HCT116 (cell line): ENCODE measurements at regions not wholly inside any gene's neighbourhood (a gene's known extent, or its start where the extent isn't known, plus 50 kb on each side); places are given as distances from the start of the nearest gene placed in this dataset.
"Not testable (repeated sequence)": the region's sequence is repeated elsewhere in the genome, so short reads cannot be mapped to it uniquely, and the experiment has no call there.

ENCODE experiments used
- ATAC-seq: fragments of 200-7000 bp; cut with Tn5 transposase; 2 replicates; pipeline ENCODE4 v1.9.1; 2020; ENCODE audit warnings: mild to moderate bottlenecking, moderate library complexity
- BruUV-seq: library from RNA; stranded (reverse); fragments of 400-500 nt; replicated peaks from 2 replicates; lab custom pipeline; 2021; lab: Mats Ljungman, UMichigan
- CTCF ChIA-PET: fragments of 300-600 bp; sonication (Branson Sonifier 250); formaldehyde crosslinking; loops from one replicate; lab custom pipeline; 2021; ENCODE audit warnings: antibody characterized with exemption; lab: Charles Lee
- POLR2A ChIA-PET: fragments of 300-600, 350-600 bp; sonication (Branson Sonifier 250); formaldehyde crosslinking; loops from one replicate; lab custom pipeline; 2021; ENCODE audit warnings: antibody characterized with exemption; lab: Charles Lee
- RAD21 ChIA-PET, 2 experiments: fragments of 300-600 bp; sonication (Branson Sonifier 250); formaldehyde crosslinking; loops; one replicate each; lab custom pipeline; 2023; ENCODE audit warnings: low total read pairs in 2 of 2; ENCODE audit not compliant: uncharacterized antibody in 2 of 2, unreplicated experiment in 2 of 2, low non-redundant PET in 1 of 2; lab: Charles Lee
- DNase-seq: peaks from one replicate; pipeline ENCODE4 v3.0.0-alpha.2; 2010; ENCODE audit warnings: low read depth, low spot score
- H2AFZ ChIP-seq: fragments of 200-600 bp; shearing (Covaris generic), sonication (generic); 2 replicates; pipeline ENCODE4 v1.6.1; 2017; ENCODE audit warnings: low read depth, mixed run types, mixed read lengths, antibody characterized with exemption, low read length; ENCODE audit not compliant: poor library complexity, severe bottlenecking
- H3K27ac ChIP-seq: 2 replicates; pipeline ENCODE4 v1.5.1; 2012; ENCODE audit warnings: low read depth, low read length
- H3K27me3 ChIP-seq: fragments of 200-600 bp; sonication (generic); 2 replicates; pipeline ENCODE4 v1.6.1; 2016; ENCODE audit warnings: mixed run types, low read length, mixed read lengths; ENCODE audit not compliant: insufficient read depth
- H3K36me3 ChIP-seq, 2 experiments: fragments of 200-500 bp in 1 of 2; fragments of 200-600 bp in 1 of 2; sonication (Bioruptor generic) in 1 of 2; sonication (generic) in 1 of 2; 2 replicates each; pipeline versions ENCODE4 v1.5.1 to v1.6.1; 2014 to 2016; ENCODE audit warnings: low read length in 2 of 2, inconsistent platforms in 1 of 2, mixed read lengths in 1 of 2, mixed run types in 1 of 2; ENCODE audit not compliant: insufficient read depth in 2 of 2, control insufficient read depth in 1 of 2
- H3K4me1 ChIP-seq, 2 experiments: fragments of 200-600 bp in 1 of 2; sonication (generic) in 1 of 2; 2 replicates each; pipeline versions ENCODE4 v1.5.1 to v1.6.1; 2012 to 2017; ENCODE audit warnings: low read length in 2 of 2, inconsistent platforms in 1 of 2, mild to moderate bottlenecking in 1 of 2, mixed read lengths in 1 of 2, mixed run types in 1 of 2, moderate library complexity in 1 of 2; ENCODE audit not compliant: insufficient read depth in 2 of 2, control insufficient read depth in 1 of 2
- H3K4me2 ChIP-seq: fragments of 200-600 bp; sonication (generic); 2 replicates; pipeline ENCODE4 v1.6.1; 2017; ENCODE audit warnings: mixed run types, low read length, mixed read lengths
- H3K4me3 ChIP-seq, 2 experiments: fragments of 200-600 bp in 1 of 2; sonication (generic) in 1 of 2; replicated peaks in 1 of 2; 2 replicates each; pipeline ENCODE4 v1.5.1; 2011 to 2016; ENCODE audit warnings: low read length in 2 of 2, control low read depth in 1 of 2, low read depth in 1 of 2, mild to moderate bottlenecking in 1 of 2, mixed read lengths in 1 of 2, mixed run types in 1 of 2
- H3K79me2 ChIP-seq: fragments of 200-600 bp; sonication (generic); 2 replicates; pipeline ENCODE4 v1.6.1; 2017; ENCODE audit warnings: mild to moderate bottlenecking, mixed run types, low read length, moderate library complexity, mixed read lengths; ENCODE audit not compliant: insufficient read depth
- H3K9ac ChIP-seq: fragments of 200-600 bp; sonication (generic); 2 replicates; pipeline ENCODE4 v1.6.1; 2016; ENCODE audit warnings: low read length, mixed read lengths
- H3K9me2 ChIP-seq: fragments of 200-600 bp; sonication (generic), shearing (Covaris generic); 2 replicates; pipeline ENCODE4 v1.6.1; 2017; ENCODE audit warnings: mixed run types, mild to moderate bottlenecking, moderate library complexity; ENCODE audit not compliant: insufficient read depth
- H3K9me3 ChIP-seq, 2 experiments: fragments of 200-500 bp in 1 of 2; fragments of 200-600 bp in 1 of 2; sonication (Bioruptor generic) in 1 of 2; sonication (generic) in 1 of 2; 2 replicates each; pipeline ENCODE4 v1.6.1; 2014 to 2017; ENCODE audit warnings: low read length in 2 of 2, mixed read lengths in 2 of 2, inconsistent platforms in 1 of 2, low read depth in 1 of 2, mild to moderate bottlenecking in 1 of 2, mixed run types in 1 of 2, moderate library complexity in 1 of 2; ENCODE audit not compliant: control insufficient read depth in 1 of 2, insufficient read depth in 1 of 2
- H4K20me1 ChIP-seq: fragments of 200-600 bp; sonication (generic), shearing (Covaris generic); 2 replicates; pipeline ENCODE4 v1.6.1; 2017; ENCODE audit warnings: mixed run types, mild to moderate bottlenecking, moderate library complexity; ENCODE audit not compliant: insufficient read depth
- CBX3 ChIP-seq: IDR thresholded peaks from 2 replicates; pipeline ENCODE4 v1.6.1; 2012; ENCODE audit warnings: low read depth
- ELF1 ChIP-seq: IDR thresholded peaks from 2 replicates; pipeline ENCODE4 v1.6.1; 2012; ENCODE audit warnings: low read depth, borderline replicate concordance
- EZH2 ChIP-seq: fragments of 200-600 bp; sonication (generic); IDR thresholded peaks from 2 replicates; pipeline ENCODE4 v1.6.1; 2017; ENCODE audit warnings: antibody characterized with exemption, mixed run types
- FOSL1 ChIP-seq: IDR thresholded peaks from 2 replicates; pipeline ENCODE4 v1.6.1; 2012; ENCODE audit warnings: low read depth
- JUND ChIP-seq: IDR thresholded peaks from 2 replicates; pipeline ENCODE4 v1.6.1; 2012
- MAX ChIP-seq: IDR thresholded peaks from 2 replicates; pipeline ENCODE4 v1.6.1; 2012
- POLR2AphosphoS5 ChIP-seq: IDR thresholded peaks from 2 replicates; pipeline ENCODE4 v1.6.1; 2011; ENCODE audit warnings: mild to moderate bottlenecking, low read depth, low read length, moderate library complexity
- RAD21 ChIP-seq: IDR thresholded peaks from 2 replicates; pipeline ENCODE4 v1.6.1; 2012; ENCODE audit warnings: low read depth, mild to moderate bottlenecking
- REST ChIP-seq: IDR thresholded peaks from 2 replicates; pipeline ENCODE4 v1.6.1; 2012; ENCODE audit warnings: low read depth
- TCF7L2 ChIP-seq: IDR thresholded peaks from 2 replicates; pipeline ENCODE4 v1.7.0; 2011; ENCODE audit warnings: borderline replicate concordance, inconsistent platforms; ENCODE audit not compliant: insufficient read depth, insufficient read length; ENCODE audit errors: extremely low read depth
- YY1 ChIP-seq: IDR thresholded peaks from 2 replicates; pipeline ENCODE4 v1.6.1; 2011; ENCODE audit warnings: low read length, low read depth, moderate library complexity, mild to moderate bottlenecking; ENCODE audit not compliant: insufficient replicate concordance; ENCODE audit errors: extremely low read depth
- ZFX ChIP-seq: fragments of 450-650 bp; IDR thresholded peaks from 2 replicates; pipeline ENCODE4 v1.6.1; 2017
- intact Hi-C: fragments of 100-400 bp; cut with micrococcal nuclease; formaldehyde crosslinking; loops from 2 replicates; pipeline ENCODE4 v1.10.0; 2022
- TF ChIP-seq, protein P1 (sequence below): IDR thresholded peaks from 2 replicates; pipeline ENCODE4 v1.6.1; 2012

DNA sequence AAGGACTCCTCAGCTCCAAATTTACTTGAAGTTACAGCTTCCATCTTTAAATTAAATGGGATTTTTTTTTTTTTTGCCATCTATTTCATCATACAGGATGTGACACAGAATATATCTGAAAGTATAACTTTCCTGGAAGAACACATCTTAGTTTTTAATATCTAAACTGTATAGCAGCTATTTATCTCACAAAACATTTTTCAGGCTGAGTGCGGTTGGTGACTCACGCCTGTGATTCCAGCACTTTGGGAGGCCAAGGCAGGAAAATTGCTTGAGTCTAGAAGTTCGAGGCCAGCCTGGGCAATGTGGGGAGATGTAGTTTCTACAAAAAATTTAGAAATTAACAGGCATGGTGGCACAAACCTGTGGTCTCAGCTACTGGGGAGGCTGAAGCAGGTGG is 142.3 kb upstream of the KCNJ18 start:
- BruUV-seq, H3K36me3 ChIP-seq, POLR2A ChIA-PET, DNase-seq, H3K27me3 ChIP-seq, H3K9me2 ChIP-seq, H4K20me1 ChIP-seq, ATAC-seq, H2AFZ ChIP-seq, RAD21 ChIA-PET, H3K4me1 ChIP-seq, H3K27ac ChIP-seq, intact Hi-C loops, H3K9me3 ChIP-seq: not testable (repeated sequence)
- CTCF ChIA-PET: interaction anchor here (1.1 kb wide), 1 partner anchor 430 kb away, joined by 3 read pairs; no protein-coding TSS in a partner anchor
- Histone ChIP-seq H3K4me3 (peak overlapping the region in 1 of 2 experiments; percentile 65; a peak in 1 of 4 replicates), H3K79me2 (peaks cover 40% of the 10 kb centered on the region), H3K4me2 (peak overlapping the region; percentile 78), H3K9ac (0 out of 2 replicates have a peak overlapping the region, but pooled peaks have one; percentile 74)

- peak; percentile 18 for DNase-seq
- Histone ChIP-seq H3K27me3 (no peaks in the 10 kb centered on the region), H3K4me1 (peaks cover 2 to 6% of the 10 kb centered on the region in 2 experiments; a peak in 3 of 4 replicates), H3K9ac (peak overlapping the region; percentile 74), H3K4me2 (peak overlapping the region; percentile 78), H4K20me1 (no peaks in the 10 kb centered on the region), H3K9me2 (no peaks in the 10 kb centered on the region), H3K79me2 (peaks cover 30% of the 10 kb centered on the region), H3K27ac (peak overlapping the region; percentile 63; the same call in 1 of the 2 replicates), H3K36me3 (no peaks in the 10 kb centered on the region), H3K9me3 (no peaks in the 10 kb centered on the region), H3K4me3 (peak overlapping the region; percentile 58 to 65), H2AFZ (peak overlapping the region; percentile 68)
- peak; percentile 94 for ATAC-seq
- POLR2A ChIA-PET: interaction anchor here (1.2 kb wide), 1 partner anchor 16 kb away, joined by 3 read pairs; no protein-coding TSS in a partner anchor
- RAD21 ChIA-PET: no interaction called here
- TSS peak; percentile 44 for BruUV-seq
- intact Hi-C loops: no loop called here
- CTCF ChIA-PET: interaction anchor here (0.6 to 1.1 kb wide), 3 partner anchors 38 to 778 kb away, joined by 3 to 7 read pairs (median 3); no protein-coding TSS in a partner anchor
- TF ChIP-seq, protein P1, sequence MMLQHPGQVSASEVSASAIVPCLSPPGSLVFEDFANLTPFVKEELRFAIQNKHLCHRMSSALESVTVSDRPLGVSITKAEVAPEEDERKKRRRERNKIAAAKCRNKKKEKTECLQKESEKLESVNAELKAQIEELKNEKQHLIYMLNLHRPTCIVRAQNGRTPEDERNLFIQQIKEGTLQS: no peak
- TF ChIP-seq EZH2: no peak
- no peak for TF ChIP-seq CBX3
- no peak for TF ChIP-seq RAD21
- TF ChIP-seq REST: no peak
- TF ChIP-seq JUND: no peak
- TF ChIP-seq YY1: no peak
- TF ChIP-seq FOSL1: no peak
- TF ChIP-seq ZFX: peak; percentile 75
- no peak for TF ChIP-seq TCF7L2
- peak; percentile 64 for TF ChIP-seq POLR2AphosphoS5
- 0 out of 2 replicates have a peak, but pooled peaks have one; percentile 22 for TF ChIP-seq MAX
- TF ChIP-seq ELF1: no peak
Measured at GRCh38 chr17:21551081-21551881, 141.0 kb upstream of the KCNJ18 start.
